NCI-H774 (cell line): ENCODE measurements at regions not wholly inside any gene's neighbourhood (a gene's known extent, or its start where the extent isn't known, plus 50 kb on each side); places are given as distances from the start of the nearest gene placed in this dataset.

Experiments
- DNase-seq: peaks from one replicate; lab custom pipeline; 2025; lab: John Stamatoyannopoulos, UW

DNA sequence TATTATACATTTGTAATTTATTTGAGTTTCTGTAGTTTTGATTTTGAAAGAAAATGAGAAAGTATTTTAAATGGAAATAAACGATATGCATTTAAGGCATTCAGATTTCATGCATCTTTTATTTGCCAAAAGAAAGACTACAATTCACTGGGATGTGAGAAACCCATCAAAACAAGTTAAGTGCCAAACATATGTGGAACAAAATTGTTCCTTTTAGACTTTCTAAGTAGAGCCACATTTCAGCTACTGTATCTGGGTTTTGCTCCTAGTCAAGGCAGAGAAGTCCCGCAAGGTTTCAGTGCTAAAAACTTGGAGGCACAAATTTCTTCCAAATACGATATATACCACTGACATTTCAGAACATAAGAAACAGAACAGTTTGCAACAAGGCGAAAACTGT lies 1191.9 kb downstream of the SLITRK5 start:
- DNase-seq = no peak

GRCh38 chr13:88866195-88866594 lies 1195.0 kb downstream of the SLITRK5 start:
- DNase-seq = no peak

GRCh38 chr13:88883741-88884140 lies 1212.6 kb downstream of the SLITRK5 start:
- DNase-seq = no peak

DNA sequence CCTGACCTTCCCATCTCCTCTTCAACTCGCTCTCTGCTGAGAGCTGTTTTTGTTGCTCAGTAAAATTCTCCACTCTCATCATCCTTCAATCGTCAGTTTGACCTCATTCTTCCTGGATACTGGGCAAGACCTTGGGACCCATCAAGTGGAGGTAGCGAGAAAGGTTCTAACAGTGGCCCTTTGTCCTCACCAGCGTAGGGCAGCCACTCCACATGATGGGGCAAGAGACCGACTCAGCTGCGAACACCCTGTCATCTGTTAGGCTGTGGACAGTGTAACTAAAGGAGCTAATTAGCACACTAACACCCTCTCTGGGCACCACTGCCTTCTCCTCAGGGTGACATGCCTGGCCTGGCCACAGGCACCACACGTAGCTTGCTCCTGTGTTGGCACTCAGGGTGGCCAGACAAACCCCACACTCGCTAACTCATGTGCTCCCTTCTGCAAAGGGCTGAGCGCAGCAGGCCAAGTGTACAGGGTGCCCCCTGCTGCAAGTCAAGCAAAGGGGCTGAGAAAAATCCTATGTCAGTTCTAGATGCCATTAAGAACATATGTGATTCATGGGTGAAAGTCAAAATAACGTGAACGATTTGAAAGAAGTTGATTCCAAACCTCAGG lies 1216.0 kb downstream of the SLITRK5 start:
- no peak for DNase-seq

GRCh38 chr13:88895261-88895941 lies 1224.2 kb downstream of the SLITRK5 start:
- no peak for DNase-seq

DNA sequence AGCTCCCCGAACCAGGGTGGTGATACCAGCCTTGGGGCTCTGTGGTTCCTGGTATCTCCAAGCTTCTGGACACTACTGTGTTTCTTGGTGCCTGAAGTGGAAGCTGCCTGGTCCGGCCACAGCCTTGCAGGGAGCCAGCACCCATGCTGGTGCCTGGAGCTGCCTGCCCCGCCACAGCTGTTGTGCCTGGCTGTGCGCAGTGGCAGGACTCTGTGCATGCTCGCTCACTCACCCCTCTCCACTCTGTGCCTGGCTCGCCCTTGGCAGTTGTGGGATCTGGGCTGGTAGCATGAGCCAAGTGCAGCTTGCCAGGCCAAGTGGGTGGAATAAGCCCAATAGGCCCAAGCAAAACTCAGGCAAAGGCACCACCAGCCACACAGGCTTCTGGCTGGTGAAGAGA lies 1225.3 kb downstream of the SLITRK5 start:
- DNase-seq = no peak

DNA sequence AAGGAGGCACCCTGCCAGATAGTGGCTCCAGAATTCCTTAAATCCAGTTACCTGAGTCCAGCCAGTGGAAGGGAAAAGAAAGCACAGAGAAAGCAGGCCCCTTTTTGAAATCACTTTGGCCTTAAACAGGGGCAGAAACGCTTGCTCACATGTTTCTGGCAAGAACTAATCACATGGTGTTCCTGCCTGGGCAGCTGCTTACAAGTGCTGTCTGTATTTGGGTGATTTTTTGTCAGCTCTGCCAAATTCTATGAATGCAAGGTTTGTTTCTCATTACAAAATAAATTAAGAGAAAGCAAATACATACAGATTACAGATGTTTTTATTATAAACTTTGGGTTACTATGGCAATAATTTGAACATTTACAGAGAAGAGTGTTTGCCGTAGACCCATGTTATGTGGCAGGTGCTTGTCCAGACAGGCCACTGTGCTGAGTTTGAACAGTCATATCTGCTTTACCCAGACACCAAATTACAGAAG lies 1237.8 kb downstream of the SLITRK5 start:
- peak; percentile 66 for DNase-seq

DNA sequence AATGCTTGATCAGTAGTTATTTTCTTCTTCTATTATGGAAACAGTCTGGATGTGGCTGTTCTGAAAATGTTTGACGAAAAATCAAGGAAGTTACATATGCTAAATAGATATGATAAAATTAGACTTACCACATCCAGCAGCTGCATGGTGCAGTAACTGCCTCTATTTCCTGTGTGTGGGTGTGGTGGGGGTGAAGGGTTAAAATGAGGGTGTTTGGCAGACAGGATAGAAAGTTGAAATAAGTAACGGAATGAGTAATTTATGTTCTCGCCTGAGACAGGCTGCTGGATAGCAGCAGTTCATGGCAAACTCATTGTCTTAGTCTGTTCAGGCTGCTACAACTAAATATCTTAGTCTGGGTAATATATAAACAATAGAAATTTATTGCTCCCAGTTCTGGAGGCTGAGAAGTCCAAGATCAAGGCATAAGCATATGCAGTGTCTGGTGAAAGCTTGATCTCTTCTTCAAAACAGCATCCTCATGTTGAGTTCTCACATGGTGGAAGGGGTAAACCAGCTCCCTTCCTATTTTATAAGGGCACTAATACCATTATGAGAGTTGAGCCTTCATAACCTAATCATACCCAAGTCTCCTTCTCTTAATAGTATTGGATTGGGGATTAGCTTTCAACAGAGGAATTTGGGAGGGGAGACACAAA lies 1248.9 kb downstream of the SLITRK5 start:
- no peak for DNase-seq

DNA sequence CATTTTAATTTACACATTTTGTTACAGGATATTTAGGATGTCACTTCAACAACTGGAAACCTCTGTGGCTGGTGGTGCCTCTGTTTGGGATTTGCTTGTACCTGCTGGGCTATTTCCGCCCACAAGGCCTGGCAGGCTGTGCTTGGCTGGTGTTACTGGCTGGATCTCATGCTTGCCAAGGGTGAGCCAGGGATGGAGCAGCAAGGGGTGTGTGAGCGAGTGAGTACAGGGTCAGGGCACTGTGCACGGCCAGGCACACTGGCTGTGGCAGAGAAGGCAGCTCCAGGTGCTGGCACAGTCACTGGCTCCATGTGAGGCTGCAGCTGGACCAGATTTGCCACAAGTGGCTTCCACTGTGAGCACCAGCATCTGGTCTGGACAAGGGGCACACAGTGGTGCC lies 1254.8 kb downstream of the SLITRK5 start:
- DNase-seq = no peak

DNA sequence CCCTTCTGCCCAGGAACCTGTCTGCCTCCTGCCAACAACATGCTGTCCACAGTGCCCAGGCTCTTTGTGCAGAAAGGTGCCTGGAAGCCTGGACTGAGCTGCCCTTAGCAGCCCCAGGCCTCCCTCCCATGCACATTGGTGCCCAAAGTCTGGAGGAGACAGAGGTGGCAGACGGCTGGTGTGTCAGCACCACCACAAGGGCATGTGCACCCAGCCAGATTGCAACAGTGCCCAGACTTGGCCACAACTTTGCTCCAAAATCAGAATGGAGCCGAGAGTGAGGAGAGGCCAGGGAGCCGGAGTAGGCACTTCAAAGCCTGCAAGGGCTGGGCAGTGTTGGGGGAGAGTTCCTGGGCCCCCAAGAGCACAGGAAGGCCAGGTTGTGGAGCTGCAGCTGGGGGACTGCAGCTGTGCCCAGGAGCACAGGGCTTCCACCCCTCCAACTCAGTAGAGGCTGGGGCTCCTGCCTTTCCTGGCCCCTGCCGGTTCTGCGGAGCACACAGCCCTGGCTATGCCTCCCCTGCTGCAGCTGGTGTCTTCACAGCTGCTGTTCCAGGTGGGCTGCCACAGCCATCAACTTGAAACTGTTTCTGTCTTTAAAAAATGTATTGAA lies 1255.8 kb downstream of the SLITRK5 start:
- DNase-seq = no peak

DNA sequence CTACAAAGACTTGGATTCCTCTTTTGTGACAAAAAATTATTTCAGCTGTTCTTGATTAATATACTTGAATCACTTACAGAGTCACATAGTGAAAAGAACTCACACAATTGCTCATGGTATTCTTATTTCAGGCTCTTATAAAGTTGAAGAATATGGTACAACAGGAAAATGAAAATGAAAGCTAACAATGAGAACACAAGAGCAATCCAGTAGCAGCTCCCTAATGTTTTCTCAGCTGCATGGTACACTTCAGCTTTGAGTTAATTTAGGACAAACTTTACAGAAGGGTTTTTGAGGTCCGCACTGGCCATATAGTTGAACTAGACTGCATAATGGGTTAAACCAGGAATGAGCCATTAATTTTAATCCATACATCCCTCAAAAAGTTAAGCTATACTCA lies 1261.8 kb downstream of the SLITRK5 start:
- DNase-seq = peak; percentile 26

DNA sequence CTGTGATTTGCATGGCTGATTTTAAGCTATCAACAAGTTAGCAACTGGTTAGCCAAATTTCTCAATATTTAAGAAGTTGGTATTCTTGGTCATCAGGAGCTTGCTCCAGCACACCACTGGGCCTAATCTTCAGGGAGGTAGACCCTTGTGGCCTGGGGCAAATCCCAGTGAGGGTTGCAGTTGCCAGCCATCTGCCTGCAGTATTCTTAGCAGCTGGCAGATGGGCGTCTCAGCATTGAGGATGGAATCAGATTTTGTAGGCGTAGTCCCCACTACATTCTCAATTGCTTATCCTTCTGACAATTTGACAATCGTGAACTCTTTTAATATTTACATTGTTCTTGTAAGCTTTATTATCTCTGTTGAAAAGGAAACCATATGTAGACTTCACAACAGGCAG lies 1266.2 kb downstream of the SLITRK5 start:
- DNase-seq = no peak

- DNase-seq = no peak
Measured at GRCh38 chr13:88945793-88946192, 1274.6 kb downstream of the SLITRK5 start.

GRCh38 chr13:88948501-88948900 lies 1277.3 kb downstream of the SLITRK5 start:
- no peak for DNase-seq

DNA sequence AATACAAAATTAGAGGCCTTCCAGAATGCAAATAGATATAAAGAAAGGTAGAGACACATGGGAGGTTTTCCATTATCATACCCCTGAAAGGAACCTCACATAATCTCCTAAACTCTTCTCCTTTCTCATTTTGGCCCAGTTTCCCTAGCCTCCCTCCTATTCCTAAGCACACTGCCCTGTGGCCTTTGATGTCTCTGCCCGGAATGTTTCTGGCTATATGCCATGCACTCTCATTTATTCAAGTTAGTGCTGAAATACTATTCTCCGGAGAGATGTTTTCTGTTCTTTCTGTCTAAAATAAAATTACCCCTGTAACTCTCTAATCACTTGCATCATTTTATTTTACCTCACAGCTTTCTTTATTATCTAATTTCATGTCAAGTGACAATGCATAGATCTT lies 1287.7 kb downstream of the SLITRK5 start:
- DNase-seq = no peak

- no peak for DNase-seq
Measured at GRCh38 chr13:88976466-88976865, 1305.3 kb downstream of the SLITRK5 start.

DNA sequence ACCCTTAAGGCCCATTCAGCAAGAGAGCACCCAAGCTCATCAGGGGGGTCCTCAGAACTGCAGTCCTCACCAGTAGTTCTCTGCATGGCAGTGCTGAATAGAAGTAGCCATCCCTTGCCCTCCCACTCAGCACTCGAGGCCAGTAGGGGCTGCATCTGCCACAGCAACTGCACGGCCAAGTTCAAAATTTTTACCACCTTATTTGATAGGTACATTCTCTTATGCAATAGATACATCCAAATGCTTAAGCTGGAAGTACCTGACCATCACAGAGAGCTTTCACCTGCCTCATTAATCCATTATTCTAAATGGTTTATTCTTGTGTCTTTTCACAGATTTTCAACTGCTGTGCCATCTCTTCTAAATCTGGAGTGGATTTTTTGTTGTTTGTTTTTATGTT lies 1307.4 kb downstream of the SLITRK5 start:
- no peak for DNase-seq

GRCh38 chr13:88979465-88980175 lies 1308.4 kb downstream of the SLITRK5 start:
- DNase-seq = no peak

- no peak for DNase-seq
Measured at GRCh38 chr13:89003656-89004055, 1332.5 kb downstream of the SLITRK5 start.

GRCh38 chr13:89011615-89012014 lies 1340.4 kb downstream of the SLITRK5 start:
- no peak for DNase-seq

GRCh38 chr13:89027694-89028306 lies 1356.6 kb downstream of the SLITRK5 start:
- DNase-seq = no peak

- DNase-seq = no peak
Measured at GRCh38 chr13:89029062-89029461, 1357.9 kb downstream of the SLITRK5 start.
